Astrocyte of the hippocampus (primary cell): ENCODE measurements at regions not wholly inside any gene's neighbourhood (a gene's known extent, or its start where the extent isn't known, plus 50 kb on each side); places are given as distances from the start of the nearest gene placed in this dataset.
"Not testable (repeated sequence)": the region's sequence is repeated elsewhere in the genome, so short reads cannot be mapped to it uniquely, and the experiment has no call there.

Experiments used
- DNase-seq: peaks from one replicate; pipeline ENCODE4 v3.0.0; 2011; ENCODE audit warnings: low read depth, low spot score

DNA sequence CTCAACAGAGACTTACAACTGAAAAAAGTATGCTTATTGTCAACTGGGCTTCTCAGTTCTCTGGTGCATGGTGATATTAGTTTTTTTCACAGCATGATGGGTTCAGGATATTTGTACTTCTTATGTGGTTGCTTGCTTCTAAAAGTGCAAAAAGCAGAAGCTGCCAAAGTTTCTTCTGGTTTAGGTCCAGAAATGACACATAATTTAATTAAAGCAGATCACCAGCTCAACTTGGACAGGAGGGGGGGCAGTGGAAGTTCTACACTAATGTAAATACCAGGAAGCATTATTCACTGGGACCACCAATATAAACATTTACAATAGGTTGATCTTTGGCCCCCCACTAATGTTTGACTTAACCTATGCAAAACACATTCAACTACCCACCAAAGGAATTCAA is 354.8 kb upstream of the BRINP3 start:
- DNase-seq: no peak

DNA sequence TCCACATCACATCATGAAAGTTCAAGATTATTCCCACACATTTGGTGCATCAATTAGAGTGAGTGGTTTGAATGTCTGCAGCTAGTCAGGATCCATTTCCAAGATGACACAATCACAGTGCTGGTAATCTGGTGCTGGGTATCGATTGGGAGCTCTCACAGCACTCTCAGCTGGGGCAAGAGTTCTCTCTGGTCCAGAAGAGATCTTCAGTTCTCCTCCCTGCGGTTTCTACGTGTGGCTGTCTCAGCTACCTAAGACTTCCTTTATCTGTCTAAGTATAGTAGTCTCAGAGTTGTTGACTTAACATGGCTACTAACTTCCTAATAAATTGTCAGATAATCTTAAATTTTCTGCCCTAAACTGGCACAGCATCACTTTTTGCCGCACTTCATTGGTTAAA is 358.0 kb upstream of the BRINP3 start:
- no peak for DNase-seq

DNA sequence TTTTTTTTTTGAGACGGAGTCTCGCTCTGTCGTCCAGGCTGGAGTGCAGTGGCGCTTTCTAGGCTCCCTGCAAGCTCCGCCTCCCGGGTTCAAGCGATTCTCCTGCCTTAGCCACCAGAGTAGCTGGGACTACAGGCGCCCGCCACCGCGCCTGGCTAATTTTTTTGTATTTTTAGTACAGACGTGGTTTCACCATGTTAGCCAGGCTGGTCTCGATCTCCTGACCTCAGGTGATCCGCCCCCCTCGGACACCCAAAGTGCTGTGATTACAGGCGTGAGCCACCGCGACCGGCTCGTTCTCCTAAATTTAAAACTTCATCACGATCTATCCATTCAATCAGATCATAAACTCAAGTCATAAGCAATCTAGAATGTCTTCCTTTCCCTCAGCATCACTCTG is 359.5 kb upstream of the BRINP3 start:
- DNase-seq: not testable (repeated sequence)

GRCh38 chr1:190837888-190838287 is 360.2 kb upstream of the BRINP3 start:
- DNase-seq: no peak

- no peak for DNase-seq
These were observed 369.5 kb upstream of the BRINP3 start for GRCh38 chr1:190847166-190847565.

- no peak for DNase-seq
These were observed 371.7 kb upstream of the BRINP3 start for GRCh38 chr1:190849346-190849745.

GRCh38 chr1:190852611-190853010 is 374.9 kb upstream of the BRINP3 start:
- no peak for DNase-seq

DNA sequence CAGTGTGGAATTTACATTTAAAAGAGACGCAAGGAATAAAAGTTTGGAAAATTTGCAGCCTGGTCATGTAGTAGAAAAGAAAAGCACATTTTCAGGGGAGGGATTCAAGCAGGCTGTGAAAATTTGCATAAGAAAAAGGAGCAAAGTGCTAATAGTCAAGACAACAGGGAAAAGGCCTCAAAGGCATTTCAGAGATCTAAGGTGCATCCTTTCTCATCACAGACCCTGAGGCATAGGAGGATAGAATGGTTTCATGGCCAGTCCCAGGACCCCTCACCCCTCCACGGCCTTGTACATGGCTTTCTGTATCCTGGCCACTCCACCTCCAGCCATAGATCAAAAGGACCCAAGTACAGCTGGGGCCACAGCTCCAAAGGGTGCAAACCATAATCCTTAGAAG is 380.5 kb upstream of the BRINP3 start:
- DNase-seq: no peak

GRCh38 chr1:190864013-190864641 is 386.5 kb upstream of the BRINP3 start:
- no peak for DNase-seq

DNA sequence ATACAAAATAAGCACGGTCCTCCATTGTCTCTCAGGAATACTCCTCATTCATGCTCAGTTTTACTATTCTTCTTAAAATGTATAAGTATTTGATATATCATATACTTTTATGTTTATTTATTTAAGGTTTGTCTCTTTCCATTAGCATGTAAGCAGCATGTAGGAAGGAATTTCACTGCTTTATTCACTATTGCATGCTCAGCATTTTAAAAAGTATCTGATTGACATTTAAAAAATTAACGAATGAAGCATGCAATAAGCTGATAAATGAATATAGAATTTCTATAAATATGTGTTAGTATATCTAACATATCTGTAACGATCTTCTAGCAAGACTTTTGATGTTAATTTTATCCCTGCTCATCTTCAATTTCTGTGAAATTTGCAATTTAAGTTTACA is 402.7 kb upstream of the BRINP3 start:
- DNase-seq: no peak

- no peak for DNase-seq
These were observed 403.4 kb upstream of the BRINP3 start for GRCh38 chr1:190881064-190881463.

GRCh38 chr1:190897233-190897632 is 419.6 kb upstream of the BRINP3 start:
- DNase-seq: no peak

DNA sequence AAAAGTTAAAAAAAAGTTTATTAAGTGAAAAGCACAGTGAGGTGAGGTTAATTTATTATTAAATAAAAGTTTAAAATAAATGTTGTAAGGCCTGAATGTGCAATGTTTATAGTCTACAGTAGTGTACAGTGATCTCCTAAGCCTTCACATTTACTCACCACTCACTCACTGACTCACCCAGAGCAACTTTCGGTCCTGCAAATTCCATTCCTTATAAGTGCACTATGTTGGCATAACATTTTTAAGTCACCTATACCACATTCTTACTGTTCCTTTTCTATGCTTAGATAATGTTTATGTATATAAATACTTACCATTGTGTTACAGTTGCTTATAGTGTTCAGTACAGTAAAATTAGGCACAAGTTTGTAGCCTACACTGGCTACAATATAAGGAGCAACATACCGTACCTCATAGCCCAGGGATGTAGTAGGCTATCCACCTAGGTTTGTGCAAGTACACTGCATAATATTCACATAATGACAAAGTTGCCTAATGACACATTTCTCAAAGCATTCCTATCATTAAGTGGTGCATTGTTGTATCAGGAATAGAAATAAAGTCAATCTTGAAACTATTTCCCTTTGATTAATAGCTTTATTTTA is 426.5 kb upstream of the BRINP3 start:
- DNase-seq: peak; percentile 58

DNA sequence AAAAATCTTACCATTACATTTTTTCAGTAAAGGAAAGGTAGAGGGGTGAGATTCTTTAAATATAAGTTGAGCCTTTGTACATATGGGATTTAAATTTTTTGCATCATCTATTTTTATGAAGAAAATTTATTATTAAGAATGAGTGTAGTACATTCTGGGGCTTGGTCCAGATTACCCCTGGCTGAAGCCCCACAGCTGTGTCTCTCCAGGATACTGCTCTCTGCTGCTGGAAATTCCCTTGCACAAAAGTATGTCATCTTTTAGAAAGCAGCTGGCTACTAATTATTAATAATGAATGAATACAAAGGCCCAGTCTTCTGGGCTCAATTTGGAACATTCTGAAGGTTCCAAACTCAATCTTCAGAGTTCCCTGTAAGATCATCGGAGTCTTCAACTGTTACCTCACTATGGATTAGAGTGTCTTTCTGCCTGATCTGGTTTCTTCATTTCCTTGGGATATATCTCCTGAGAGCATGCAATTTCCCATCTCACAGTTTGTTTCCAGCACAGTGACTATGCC is 428.6 kb upstream of the BRINP3 start:
- no peak for DNase-seq

DNA sequence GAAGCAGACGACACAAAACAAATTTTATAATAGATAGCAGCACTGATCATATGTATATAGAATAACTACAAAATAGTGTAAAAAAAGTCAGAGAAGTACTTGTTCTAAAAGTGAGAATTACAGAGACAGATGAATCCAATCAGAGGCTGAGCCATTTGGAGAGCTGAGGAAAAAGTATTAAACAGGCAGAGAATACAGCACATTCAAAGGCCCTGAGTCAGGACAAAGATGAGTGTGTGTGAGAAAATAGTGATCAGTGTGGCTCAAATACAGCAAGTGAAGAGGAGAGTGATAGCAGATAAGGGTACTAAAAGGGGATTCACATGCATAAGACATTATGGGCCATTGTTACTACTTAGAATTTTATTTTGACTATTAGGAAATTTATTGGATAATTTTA is 430.6 kb upstream of the BRINP3 start:
- no peak for DNase-seq

DNA sequence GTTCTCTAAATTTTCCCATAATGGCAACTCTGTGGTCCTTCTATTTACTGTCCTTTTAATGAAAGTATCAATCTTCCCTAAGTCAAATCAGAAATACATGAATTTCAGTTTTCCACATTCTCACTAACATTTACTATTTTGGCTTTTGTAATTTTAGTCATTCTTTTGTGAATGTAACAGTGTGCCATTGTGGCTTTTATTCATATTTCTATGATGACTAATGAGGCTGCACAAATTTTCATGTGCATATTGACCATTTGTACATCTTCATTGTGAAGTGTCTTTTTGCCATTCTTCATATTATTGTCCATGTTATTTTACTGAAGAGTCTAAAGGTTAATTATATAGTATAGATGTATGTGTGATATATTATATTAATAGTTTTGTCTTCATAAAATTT is 431.0 kb upstream of the BRINP3 start:
- peak; percentile 5 for DNase-seq

DNA sequence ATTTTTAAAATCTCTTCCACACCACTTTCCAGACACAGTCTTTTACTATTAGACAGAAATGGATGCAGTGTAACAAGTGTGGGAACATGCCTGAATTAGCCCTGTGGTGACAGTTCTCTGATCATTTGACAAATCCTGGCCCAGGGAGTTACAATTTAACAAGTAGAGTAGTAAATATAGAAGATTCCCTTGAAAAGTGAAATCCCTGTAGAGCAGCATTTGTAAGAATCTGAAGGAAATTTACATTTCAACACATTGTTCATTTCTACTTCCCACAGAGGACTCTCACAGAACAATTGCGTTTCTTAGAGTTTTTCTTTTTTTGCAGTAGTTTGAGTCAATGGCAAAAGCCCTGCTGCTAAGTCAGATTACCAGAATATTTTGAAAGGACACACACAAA is 458.3 kb upstream of the BRINP3 start:
- no peak for DNase-seq

GRCh38 chr1:190936337-190936736 is 458.7 kb upstream of the BRINP3 start:
- no peak for DNase-seq

DNA sequence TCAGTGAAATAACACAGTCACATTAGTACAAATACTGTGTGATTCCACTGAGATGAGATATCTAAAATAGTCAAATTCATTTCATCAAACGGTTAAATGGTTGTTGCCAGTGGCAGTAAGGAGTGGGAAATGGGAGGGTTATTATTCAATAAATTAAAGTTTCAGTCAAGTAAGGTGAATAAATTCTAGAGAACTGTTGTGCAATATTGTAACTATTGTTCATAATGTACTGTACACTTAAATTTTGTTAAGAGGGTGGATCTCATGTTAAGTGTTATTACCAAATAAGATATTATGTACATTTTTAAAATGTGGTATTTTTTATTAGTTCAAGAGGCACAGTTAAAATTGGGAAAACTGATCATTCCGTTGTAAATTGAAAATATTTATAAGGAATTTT is 463.3 kb upstream of the BRINP3 start:
- no peak for DNase-seq

DNA sequence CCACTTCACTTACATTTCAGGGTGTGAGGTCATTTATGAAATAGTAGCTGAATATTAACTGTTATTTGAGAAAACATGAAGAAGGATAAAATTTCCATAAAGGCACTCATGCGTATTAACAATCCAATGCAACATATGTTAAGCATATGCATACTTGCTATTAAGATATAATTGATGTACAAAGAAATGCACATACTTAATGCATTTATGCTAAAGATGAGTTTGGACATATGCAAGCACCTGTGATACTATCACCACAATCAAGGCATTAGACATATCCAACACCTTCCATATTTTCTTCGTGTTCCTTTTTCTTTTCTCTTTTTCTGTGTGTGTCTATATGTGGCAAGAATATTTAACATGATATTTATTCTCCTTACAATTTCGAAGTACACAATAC is 464.8 kb upstream of the BRINP3 start:
- DNase-seq: no peak

- DNase-seq: not testable (repeated sequence)
These were observed 466.1 kb upstream of the BRINP3 start for GRCh38 chr1:190943722-190944121.

DNA sequence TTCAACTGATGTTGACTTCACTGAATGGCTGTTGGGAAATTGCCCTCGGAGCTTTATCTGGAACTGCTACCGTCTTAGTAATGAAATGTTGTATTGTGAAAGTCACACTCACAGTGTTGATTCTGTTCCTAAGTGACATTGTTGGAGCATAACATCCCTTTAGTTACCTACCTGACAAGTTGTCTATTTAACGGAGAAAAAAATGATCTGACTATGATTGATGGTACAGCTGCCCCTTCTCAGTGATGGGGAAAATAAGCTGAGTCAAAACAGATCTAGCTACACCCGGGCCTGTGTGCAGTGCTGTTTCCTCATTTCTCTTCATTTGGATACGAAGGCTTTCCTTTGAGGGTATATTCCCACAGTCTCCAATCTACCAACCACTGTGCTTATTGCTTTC is 472.3 kb upstream of the BRINP3 start:
- no peak for DNase-seq

DNA sequence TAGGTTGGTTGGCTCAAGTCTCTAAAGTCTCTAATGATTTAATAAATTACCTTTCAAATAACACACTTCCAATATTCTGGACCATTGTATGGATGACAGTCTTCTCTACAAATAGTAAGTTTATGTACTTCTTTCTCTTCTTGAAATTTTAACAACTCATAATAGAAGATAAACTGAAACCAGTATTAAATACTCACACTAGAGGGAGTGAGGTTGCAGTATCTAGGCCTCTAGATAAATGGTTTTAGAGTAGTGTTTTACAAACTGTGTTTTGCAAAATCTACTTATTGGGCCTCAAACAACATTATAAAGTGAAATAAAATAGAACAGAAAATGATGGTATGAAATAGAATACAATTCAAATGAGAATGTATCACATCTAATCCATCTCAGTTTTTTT is 479.9 kb upstream of the BRINP3 start:
- no peak for DNase-seq

- DNase-seq: peak; percentile 0
These were observed 485.7 kb upstream of the BRINP3 start for GRCh38 chr1:190963321-190963720.
